OCI-LY7 (cell line): ENCODE measurements at regions not wholly inside any gene's neighbourhood (a gene's known extent, or its start where the extent isn't known, plus 50 kb on each side); places are given as distances from the start of the nearest gene placed in this dataset.

Experiments used
- BruUV-seq: library from RNA; stranded (reverse); fragments of 400-500 nt; replicated peaks from 2 replicates; lab custom pipeline; 2021; lab: Mats Ljungman, UMichigan
- CTCF ChIA-PET: fragments of 300-600 bp; sonication (Branson Sonifier 250); formaldehyde crosslinking; loops from one replicate; lab custom pipeline; 2022; ENCODE audit warnings: antibody characterized with exemption; ENCODE audit not compliant: unreplicated experiment; lab: Charles Lee
- POLR2A ChIA-PET: fragments of 300-600 bp; sonication (Branson Sonifier 250); formaldehyde crosslinking; loops from one replicate; lab custom pipeline; 2022; ENCODE audit warnings: antibody characterized with exemption; lab: Charles Lee
- DNase-seq: peaks from one replicate; pipeline ENCODE4 v3.0.0-alpha.2; 2015; ENCODE audit warnings: low spot score
- H2AFZ ChIP-seq: fragments of 200-600 bp; sonication (generic), shearing (Covaris generic); 2 replicates; pipeline ENCODE4 v1.6.1; 2014; ENCODE audit warnings: mild to moderate bottlenecking, antibody characterized with exemption, low read length, moderate library complexity
- H3K27ac ChIP-seq: fragments of 200-600 bp; sonication (generic); 2 replicates; pipeline ENCODE4 v1.5.1; 2014; ENCODE audit warnings: mixed run types, low read depth, mild to moderate bottlenecking, moderate library complexity, low read length, inconsistent platforms; ENCODE audit not compliant: poor library complexity, severe bottlenecking
- H3K36me3 ChIP-seq: fragments of 200-600 bp; sonication (generic); 2 replicates; pipeline ENCODE4 v1.6.1; 2014; ENCODE audit warnings: mild to moderate bottlenecking, antibody characterized with exemption, low read length, moderate library complexity, mixed read lengths; ENCODE audit not compliant: insufficient read depth
- H3K4me1 ChIP-seq: fragments of 200-600 bp; sonication (generic); 2 replicates; pipeline ENCODE4 v1.5.1; 2014; ENCODE audit warnings: mild to moderate bottlenecking, low read length; ENCODE audit not compliant: insufficient read depth, poor library complexity, severe bottlenecking
- H3K4me2 ChIP-seq: fragments of 200-600 bp; sonication (generic); 2 replicates; pipeline ENCODE4 v1.6.1; 2014; ENCODE audit warnings: mild to moderate bottlenecking, low read length
- H3K4me3 ChIP-seq: fragments of 200-600 bp; sonication (generic); 2 replicates; pipeline ENCODE4 v1.5.1; 2014; ENCODE audit warnings: mild to moderate bottlenecking, low read depth, low read length; ENCODE audit not compliant: poor library complexity, severe bottlenecking
- H3K79me2 ChIP-seq: fragments of 200-600 bp; sonication (generic); 2 replicates; pipeline ENCODE4 v1.6.1; 2016; ENCODE audit warnings: low read depth, mild to moderate bottlenecking, low read length, moderate library complexity, mixed read lengths; ENCODE audit not compliant: insufficient read depth
- H3K9me2 ChIP-seq: fragments of 200-600 bp; sonication (generic); 2 replicates; pipeline ENCODE4 v1.6.1; 2016; ENCODE audit warnings: mild to moderate bottlenecking, low read length, mixed read lengths; ENCODE audit not compliant: insufficient read depth
- H3K9me3 ChIP-seq: fragments of 200-600 bp; sonication (generic); 2 replicates; pipeline ENCODE4 v1.6.1; 2014; ENCODE audit warnings: mild to moderate bottlenecking, mixed run types, low read length, mixed read lengths
- H4K20me1 ChIP-seq: fragments of 200-600 bp; sonication (generic); 2 replicates; pipeline ENCODE4 v1.6.1; 2014; ENCODE audit warnings: mild to moderate bottlenecking, antibody characterized with exemption, low read length, moderate library complexity, mixed read lengths; ENCODE audit not compliant: insufficient read depth
- EZH2phosphoT487 ChIP-seq: fragments of 200-600 bp; sonication (generic); IDR thresholded peaks from 2 replicates; pipeline ENCODE4 v1.6.1; 2018; ENCODE audit warnings: low read depth, borderline replicate concordance, mild to moderate bottlenecking, mixed run types, antibody characterized with exemption, low read length, moderate library complexity, mixed read lengths
- intact Hi-C: fragments of 100-400 bp; cut with micrococcal nuclease; formaldehyde crosslinking; loops from one replicate; pipeline ENCODE4 v1.10.0; 2022; ENCODE audit not compliant: unreplicated experiment
- TF ChIP-seq, protein P1 (sequence below): fragments of 200-600 bp; sonication (generic); conservative IDR thresholded peaks from 2 replicates; pipeline ENCODE4 v1.5.1; 2014; ENCODE audit warnings: mild to moderate bottlenecking, antibody characterized with exemption, low read length, moderate library complexity, mixed read lengths

GRCh38 chr14:26828741-26829140, 230.9 kb upstream of the NOVA1 start:
- H3K4me1 ChIP-seq = no peaks in the 10 kb centered on the region
- no peaks in the 10 kb centered on the region for H3K9me2 ChIP-seq
- no peaks in the 10 kb centered on the region for H4K20me1 ChIP-seq
- no peak for TF ChIP-seq EZH2phosphoT487
- TF ChIP-seq, protein P1, sequence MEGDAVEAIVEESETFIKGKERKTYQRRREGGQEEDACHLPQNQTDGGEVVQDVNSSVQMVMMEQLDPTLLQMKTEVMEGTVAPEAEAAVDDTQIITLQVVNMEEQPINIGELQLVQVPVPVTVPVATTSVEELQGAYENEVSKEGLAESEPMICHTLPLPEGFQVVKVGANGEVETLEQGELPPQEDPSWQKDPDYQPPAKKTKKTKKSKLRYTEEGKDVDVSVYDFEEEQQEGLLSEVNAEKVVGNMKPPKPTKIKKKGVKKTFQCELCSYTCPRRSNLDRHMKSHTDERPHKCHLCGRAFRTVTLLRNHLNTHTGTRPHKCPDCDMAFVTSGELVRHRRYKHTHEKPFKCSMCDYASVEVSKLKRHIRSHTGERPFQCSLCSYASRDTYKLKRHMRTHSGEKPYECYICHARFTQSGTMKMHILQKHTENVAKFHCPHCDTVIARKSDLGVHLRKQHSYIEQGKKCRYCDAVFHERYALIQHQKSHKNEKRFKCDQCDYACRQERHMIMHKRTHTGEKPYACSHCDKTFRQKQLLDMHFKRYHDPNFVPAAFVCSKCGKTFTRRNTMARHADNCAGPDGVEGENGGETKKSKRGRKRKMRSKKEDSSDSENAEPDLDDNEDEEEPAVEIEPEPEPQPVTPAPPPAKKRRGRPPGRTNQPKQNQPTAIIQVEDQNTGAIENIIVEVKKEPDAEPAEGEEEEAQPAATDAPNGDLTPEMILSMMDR = no peak
- BruUV-seq = no TSS peak
- no peaks in the 10 kb centered on the region for H3K36me3 ChIP-seq
- ChIA-PET POLR2A (interaction anchor here (0.6 kb wide), 1 partner anchor 9 kb away, joined by 3 read pairs; no protein-coding TSS in a partner anchor), CTCF (no interaction called here)
- no peak overlapping the region for H3K4me3 ChIP-seq
- intact Hi-C loops = no loop called here
- no peak overlapping the region for H3K27ac ChIP-seq
- no peaks in the 10 kb centered on the region for H3K79me2 ChIP-seq
- no peak overlapping the region for H3K4me2 ChIP-seq
- DNase-seq = no peak
- H3K9me3 ChIP-seq = no peaks in the 10 kb centered on the region
- H2AFZ ChIP-seq = no peak overlapping the region

- no peaks in the 10 kb centered on the region for H3K9me2 ChIP-seq
- H4K20me1 ChIP-seq = no peaks in the 10 kb centered on the region
- no peaks in the 10 kb centered on the region for H3K4me1 ChIP-seq
- H3K79me2 ChIP-seq = no peaks in the 10 kb centered on the region
- POLR2A ChIA-PET = no interaction called here
- DNase-seq = no peak
- no peak overlapping the region for H3K27ac ChIP-seq
- 0 out of 2 replicates have a peak, but pooled peaks cover 17% of the 10 kb centered on the region for H3K9me3 ChIP-seq
- intact Hi-C loops = no loop called here
- H3K4me2 ChIP-seq = no peak overlapping the region
- TF ChIP-seq, protein P1 = no peak
- TF ChIP-seq EZH2phosphoT487 = no peak
- H3K36me3 ChIP-seq = no peaks in the 10 kb centered on the region
- no TSS peak for BruUV-seq
- no peak overlapping the region for H3K4me3 ChIP-seq
- CTCF ChIA-PET = no interaction called here
- H2AFZ ChIP-seq = no peak overlapping the region
Measured at GRCh38 chr14:26833621-26834176, 235.9 kb upstream of the NOVA1 start.

DNA sequence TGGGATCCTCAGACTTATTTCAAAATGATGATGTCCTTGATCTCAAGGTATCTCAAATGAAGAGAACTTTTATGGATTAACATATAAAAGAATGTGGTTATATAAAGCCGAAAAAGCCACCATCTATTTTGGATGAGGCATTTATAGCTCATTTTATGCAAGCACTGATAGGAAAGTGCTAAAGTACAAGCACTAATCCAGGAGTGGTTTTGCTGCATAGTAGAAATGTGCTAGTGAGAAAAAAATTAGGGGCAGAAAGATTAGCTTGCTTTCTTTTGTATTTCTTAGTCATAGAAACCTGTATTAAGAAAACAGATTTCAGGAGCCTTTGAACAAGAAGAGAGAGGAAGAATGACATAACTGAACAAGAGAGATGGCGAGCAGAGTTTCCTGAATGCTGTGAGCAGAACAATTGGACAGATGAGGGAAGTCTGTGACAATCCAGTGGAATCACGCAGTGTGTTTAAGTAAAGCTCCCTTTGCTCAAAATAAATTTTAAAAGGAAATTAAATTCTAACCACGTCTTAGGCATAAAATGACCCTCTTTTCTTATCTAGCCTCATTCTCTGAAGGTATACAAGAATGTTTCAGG, 238.2 kb upstream of the NOVA1 start:
- CTCF ChIA-PET = no interaction called here
- no peak overlapping the region for H3K4me2 ChIP-seq
- DNase-seq = no peak
- H3K36me3 ChIP-seq = no peaks in the 10 kb centered on the region
- TF ChIP-seq EZH2phosphoT487 = no peak
- TF ChIP-seq, protein P1 = no peak
- H2AFZ ChIP-seq = no peak overlapping the region
- H3K9me2 ChIP-seq = no peaks in the 10 kb centered on the region
- no peaks in the 10 kb centered on the region for H4K20me1 ChIP-seq
- H3K79me2 ChIP-seq = no peaks in the 10 kb centered on the region
- BruUV-seq = no TSS peak
- intact Hi-C loops = no loop called here
- H3K9me3 ChIP-seq = 0 out of 2 replicates have a peak, but pooled peaks cover 17% of the 10 kb centered on the region
- POLR2A ChIA-PET = interaction anchor here (0.6 to 1.4 kb wide), 3 partner anchors 8 to 36 kb away, joined by 3 to 4 read pairs (median 3); no protein-coding TSS in a partner anchor
- no peaks in the 10 kb centered on the region for H3K4me1 ChIP-seq
- H3K27ac ChIP-seq = no peak overlapping the region
- no peak overlapping the region for H3K4me3 ChIP-seq
